Breast epithelium (tissue), 4 donors: ENCODE measurements at regions not wholly inside any gene's neighbourhood (a gene's known extent, or its start where the extent isn't known, plus 50 kb on each side); places are given as distances from the start of the nearest gene placed in this dataset.
"Not testable (repeated sequence)": the region's sequence is repeated elsewhere in the genome, so short reads cannot be mapped to it uniquely, and the experiment has no call there.

Experiments used
- DNase-seq, 2 donors: peaks; one replicate each; pipeline ENCODE4 v3.0.0-alpha.2; 2019; ENCODE audit warnings: low spot score in 2 of 2
- H3K27ac ChIP-seq, 2 donors: fragments of 200-600 bp; sonication (generic) in 1 of 2; one replicate each; pipeline ENCODE4 v1.5.1; 2016 to 2019; ENCODE audit warnings: mild to moderate bottlenecking in 1 of 2
- H3K27me3 ChIP-seq, 2 donors: fragments of 200-600 bp; sonication (generic) in 1 of 2; one replicate each; pipeline versions ENCODE4 v1.5.1 to v1.6.0; 2017 to 2019; ENCODE audit warnings: control low read depth in 1 of 2, mild to moderate bottlenecking in 1 of 2
- H3K36me3 ChIP-seq: fragments of 200-600 bp; one replicate; pipeline ENCODE4 v1.5.1; 2019
- H3K4me1 ChIP-seq, 2 donors: fragments of 200-600 bp; sonication (generic); one replicate each; pipeline ENCODE4 v1.5.1; 2016 to 2019; ENCODE audit warnings: control low read depth in 1 of 2
- H3K4me3 ChIP-seq, 3 donors: fragments of 200-600 bp; sonication (generic); 1 replicate in 2 of 3; 2 replicates in 1 of 3; pipeline ENCODE4 v1.5.1; 2016 to 2019; ENCODE audit warnings: mild to moderate bottlenecking in 3 of 3, moderate library complexity in 2 of 3
- H3K9me3 ChIP-seq, 2 donors: fragments of 200-600 bp; sonication (generic) in 1 of 2; one replicate each; pipeline ENCODE4 v1.5.1; 2016 to 2019; ENCODE audit warnings: control low read depth in 1 of 2
- CTCF ChIP-seq, 3 donors: fragments of 450-650 bp; IDR thresholded peaks; one replicate each; pipeline ENCODE4 v1.5.1; 2016 to 2017; ENCODE audit warnings: antibody characterized with exemption in 3 of 3, mild to moderate bottlenecking in 3 of 3, moderate library complexity in 3 of 3
- POLR2A ChIP-seq: fragments of 450-650 bp; IDR thresholded peaks from one replicate; pipeline ENCODE4 v1.6.1; 2016; ENCODE audit warnings: antibody characterized with exemption, mild to moderate bottlenecking, moderate library complexity
- POLR2AphosphoS5 ChIP-seq, 3 donors: sonication (generic); formaldehyde crosslinking; IDR thresholded peaks; one replicate each; pipeline ENCODE4 v1.6.1; 2017; ENCODE audit warnings: antibody characterized with exemption in 3 of 3
- intact Hi-C: fragments of 100-400 bp; cut with DNase I; formaldehyde crosslinking; loops from one replicate; pipeline ENCODE4 v1.15.1; 2023; ENCODE audit warnings: low total_unique reads

GRCh38 chr11:109708184-109708583 is 286.2 kb downstream of the C11orf87 start:
- no peak overlapping the region for H3K4me3 ChIP-seq
- H3K27me3 ChIP-seq, result no peaks in the 10 kb centered on the region
- DNase-seq, result no peak
- peaks cover 0 to 12% of the 10 kb centered on the region in 2 donors for H3K9me3 ChIP-seq
- H3K27ac ChIP-seq, result no peak overlapping the region
- H3K4me1 ChIP-seq, result no peaks in the 10 kb centered on the region
- intact Hi-C loops, result no loop called here
- TF ChIP-seq POLR2A (no peak), CTCF (IDR thresholded peaks at IDR 0.05) (no peak), POLR2AphosphoS5 (IDR thresholded peaks at IDR 0.05) (no peak)
- H3K36me3 ChIP-seq, result no peaks in the 10 kb centered on the region

- H3K36me3 ChIP-seq, H3K4me3 ChIP-seq, DNase-seq, H3K4me1 ChIP-seq, H3K27ac ChIP-seq, intact Hi-C loops, H3K27me3 ChIP-seq: not testable (repeated sequence)
- H3K9me3 ChIP-seq, result peaks cover 4 to 26% of the 10 kb centered on the region in 2 donors
These were observed 292.5 kb downstream of the C11orf87 start for GRCh38 chr11:109714444-109714843.

GRCh38 chr11:109715424-109715823 is 293.4 kb downstream of the C11orf87 start:
- H3K36me3 ChIP-seq, DNase-seq: not testable (repeated sequence)

GRCh38 chr11:109726061-109726460 is 304.1 kb downstream of the C11orf87 start:
- intact Hi-C loops, result no loop called here
- H3K4me3 ChIP-seq, result no peak overlapping the region
- no peak overlapping the region for H3K27ac ChIP-seq
- H3K9me3 ChIP-seq, result peaks cover 0 to 3% of the 10 kb centered on the region in 2 donors
- no peaks in the 10 kb centered on the region for H3K4me1 ChIP-seq
- no peaks in the 10 kb centered on the region for H3K36me3 ChIP-seq
- DNase-seq, result no peak
- no peaks in the 10 kb centered on the region for H3K27me3 ChIP-seq
- TF ChIP-seq CTCF (IDR thresholded peaks at IDR 0.05), result no peak
- no peak for TF ChIP-seq POLR2AphosphoS5 (IDR thresholded peaks at IDR 0.05)
- no peak for TF ChIP-seq POLR2A

More at GRCh38 chr11:109715424-109715823, 293.4 kb downstream of the C11orf87 start:
- intact Hi-C loops, H3K27ac ChIP-seq, H3K4me3 ChIP-seq, H3K4me1 ChIP-seq, H3K27me3 ChIP-seq: not testable (repeated sequence)
- peaks cover 4 to 26% of the 10 kb centered on the region in 2 donors for H3K9me3 ChIP-seq

- peaks cover 0 to 3% of the 10 kb centered on the region in 2 donors for H3K9me3 ChIP-seq
- H3K27me3 ChIP-seq, result no peaks in the 10 kb centered on the region
- no peak overlapping the region for H3K27ac ChIP-seq
- TF ChIP-seq POLR2A (no peak), POLR2AphosphoS5 (IDR thresholded peaks at IDR 0.05) (no peak), CTCF (IDR thresholded peaks at IDR 0.05) (no peak)
- no peak for DNase-seq
- no peak overlapping the region for H3K4me3 ChIP-seq
- H3K4me1 ChIP-seq, result no peaks in the 10 kb centered on the region
- intact Hi-C loops, result no loop called here
- H3K36me3 ChIP-seq, result no peaks in the 10 kb centered on the region
These were observed 306.1 kb downstream of the C11orf87 start for GRCh38 chr11:109728056-109728455.

GRCh38 chr11:109729761-109730160 is 307.8 kb downstream of the C11orf87 start:
- TF ChIP-seq POLR2AphosphoS5 (IDR thresholded peaks at IDR 0.05) (no peak), CTCF (IDR thresholded peaks at IDR 0.05) (no peak), POLR2A (no peak)
- H3K4me1 ChIP-seq, result no peaks in the 10 kb centered on the region
- no peak overlapping the region for H3K27ac ChIP-seq
- no peak for DNase-seq
- intact Hi-C loops, result no loop called here
- H3K4me3 ChIP-seq, result no peak overlapping the region
- no peaks in the 10 kb centered on the region for H3K27me3 ChIP-seq
- no peaks in the 10 kb centered on the region for H3K36me3 ChIP-seq
- no peaks in the 10 kb centered on the region for H3K9me3 ChIP-seq
